ENCODE measurements at regions not wholly inside any gene's neighbourhood (a gene's known extent, or its start where the extent isn't known, plus 50 kb on each side); places are given as distances from the start of the nearest gene placed in this dataset.

- no peak for TF ChIP-seq CTCF (IDR thresholded peaks at IDR 0.05; ENCODE audit: low read depth, low read length)
- no peak for DNase-seq
- Histone ChIP-seq H3K4me1 (no peaks in the 10 kb centered on the region), H3K27me3 (no peaks in the 10 kb centered on the region), H3K36me3 (no peaks in the 10 kb centered on the region), H3K9me3 (no peaks in the 10 kb centered on the region), H3K4me3 (ENCODE audit: low read depth, low read length) (no peak overlapping the region)
Observed at GRCh38 chr18:47448956-47449355, 197.5 kb upstream of the SKOR2 start.

- H3K4me1 ChIP-seq: no peaks in the 10 kb centered on the region
- H3K36me3 ChIP-seq: no peaks in the 10 kb centered on the region
- TF ChIP-seq CTCF (IDR thresholded peaks at IDR 0.05; ENCODE audit: low read depth, low read length): no peak
- DNase-seq: no peak
- no peak overlapping the region for H3K4me3 ChIP-seq (ENCODE audit: low read depth, low read length)
- H3K27me3 ChIP-seq: no peaks in the 10 kb centered on the region
- H3K9me3 ChIP-seq: no peaks in the 10 kb centered on the region
Observed at GRCh38 chr18:47441914-47442313, 190.5 kb upstream of the SKOR2 start.

- Histone ChIP-seq H3K27me3 (no peaks in the 10 kb centered on the region), H3K4me3 (ENCODE audit: low read depth, low read length) (no peak overlapping the region), H3K9me3 (no peaks in the 10 kb centered on the region), H3K4me1 (no peaks in the 10 kb centered on the region), H3K36me3 (no peaks in the 10 kb centered on the region)
- TF ChIP-seq CTCF (IDR thresholded peaks at IDR 0.05; ENCODE audit: low read depth, low read length): no peak
- DNase-seq: no peak
Observed at GRCh38 chr18:47438001-47438400, 186.5 kb upstream of the SKOR2 start.

GRCh38 chr18:47436871-47437270, 185.4 kb upstream of the SKOR2 start:
- Histone ChIP-seq H3K9me3 (no peaks in the 10 kb centered on the region), H3K4me3 (ENCODE audit: low read depth, low read length) (no peak overlapping the region), H3K27me3 (no peaks in the 10 kb centered on the region), H3K36me3 (no peaks in the 10 kb centered on the region), H3K4me1 (no peaks in the 10 kb centered on the region)
- no peak for TF ChIP-seq CTCF (IDR thresholded peaks at IDR 0.05; ENCODE audit: low read depth, low read length)
- no peak for DNase-seq

GRCh38 chr18:47434214-47434746, 182.8 kb upstream of the SKOR2 start:
- DNase-seq: no peak
- Histone ChIP-seq H3K4me3 (ENCODE audit: low read depth, low read length) (no peak overlapping the region), H3K9me3 (no peaks in the 10 kb centered on the region), H3K4me1 (no peaks in the 10 kb centered on the region), H3K27me3 (no peaks in the 10 kb centered on the region), H3K36me3 (no peaks in the 10 kb centered on the region)
- TF ChIP-seq CTCF (IDR thresholded peaks at IDR 0.05; ENCODE audit: low read depth, low read length): no peak

GRCh38 chr18:47427923-47428637, 176.6 kb upstream of the SKOR2 start:
- Histone ChIP-seq H3K27me3 (no peaks in the 10 kb centered on the region), H3K4me1 (no peaks in the 10 kb centered on the region), H3K4me3 (ENCODE audit: low read depth, low read length) (no peak overlapping the region), H3K36me3 (no peaks in the 10 kb centered on the region), H3K9me3 (no peaks in the 10 kb centered on the region)
- no peak for DNase-seq
- TF ChIP-seq CTCF (IDR thresholded peaks at IDR 0.05; ENCODE audit: low read depth, low read length): no peak
